GM19328 (cell line): ENCODE measurements at regions not wholly inside any gene's neighbourhood (a gene's known extent, or its start where the extent isn't known, plus 50 kb on each side); places are given as distances from the start of the nearest gene placed in this dataset.

ENCODE experiments used
- ATAC-seq: cut with Tn5 transposase; IDR thresholded peaks from one replicate; pipeline ENCODE4 v1.9.1; 2021; ENCODE audit warnings: mild to moderate bottlenecking, moderate library complexity; ENCODE audit not compliant: unreplicated experiment

DNA sequence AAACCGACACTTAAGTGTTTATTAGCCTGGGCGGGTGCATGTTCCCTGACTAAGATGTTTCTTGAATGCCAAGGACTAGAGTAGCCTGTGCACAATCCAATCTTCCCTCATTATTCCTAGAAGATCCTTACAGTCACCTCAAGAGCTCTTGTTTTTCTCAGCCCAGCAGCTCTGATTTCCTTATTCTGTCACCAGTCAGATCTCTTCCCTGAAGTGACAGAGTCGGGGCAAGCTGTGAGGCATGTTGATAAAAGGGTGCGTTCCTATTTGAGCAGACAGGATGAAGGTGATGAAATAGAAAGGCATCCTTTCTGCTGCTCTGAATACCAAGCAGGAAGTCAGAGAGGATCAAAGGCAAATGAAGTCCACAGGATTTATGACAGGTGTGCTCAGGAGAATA, 125.6 kb upstream of the MCTP2 start:
- ATAC-seq: no peak

DNA sequence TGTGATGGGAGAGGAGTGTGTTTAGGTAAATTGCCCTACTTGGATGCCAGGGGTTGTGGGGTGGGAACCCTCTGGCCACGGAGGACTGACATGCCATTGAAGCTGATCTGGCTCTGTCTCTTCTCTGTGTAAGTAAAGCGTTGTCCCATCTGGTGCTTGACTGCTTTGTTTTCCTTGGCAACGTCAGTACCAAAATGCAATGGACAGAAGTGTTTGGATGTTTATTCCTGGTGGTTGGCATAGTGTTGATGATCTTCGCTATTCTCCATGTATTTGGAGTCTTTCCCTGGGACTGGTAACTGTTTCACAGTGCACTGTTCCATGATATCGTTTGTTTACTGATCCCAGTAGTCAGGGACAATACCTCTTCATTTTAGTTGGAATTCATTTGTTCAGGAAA, 130.5 kb upstream of the MCTP2 start:
- no peak for ATAC-seq

DNA sequence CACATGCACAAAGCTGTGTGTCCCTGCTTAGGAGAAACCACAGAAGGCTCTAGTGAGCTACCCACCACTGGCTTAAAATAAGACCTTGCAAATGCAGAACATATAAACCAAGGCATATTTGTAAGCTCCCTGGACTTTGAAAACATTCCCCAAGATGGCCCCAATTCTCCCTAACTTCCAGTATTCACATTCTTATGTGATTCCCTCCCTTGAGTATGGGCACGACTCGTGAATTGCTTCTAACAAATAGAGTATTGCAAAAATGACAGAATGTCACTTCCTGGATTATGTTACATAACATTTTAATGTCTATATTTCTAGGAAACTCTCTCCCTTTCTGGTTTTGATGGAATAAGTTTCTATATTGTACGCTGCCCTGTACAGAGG, 131.8 kb upstream of the MCTP2 start:
- no peak for ATAC-seq

DNA sequence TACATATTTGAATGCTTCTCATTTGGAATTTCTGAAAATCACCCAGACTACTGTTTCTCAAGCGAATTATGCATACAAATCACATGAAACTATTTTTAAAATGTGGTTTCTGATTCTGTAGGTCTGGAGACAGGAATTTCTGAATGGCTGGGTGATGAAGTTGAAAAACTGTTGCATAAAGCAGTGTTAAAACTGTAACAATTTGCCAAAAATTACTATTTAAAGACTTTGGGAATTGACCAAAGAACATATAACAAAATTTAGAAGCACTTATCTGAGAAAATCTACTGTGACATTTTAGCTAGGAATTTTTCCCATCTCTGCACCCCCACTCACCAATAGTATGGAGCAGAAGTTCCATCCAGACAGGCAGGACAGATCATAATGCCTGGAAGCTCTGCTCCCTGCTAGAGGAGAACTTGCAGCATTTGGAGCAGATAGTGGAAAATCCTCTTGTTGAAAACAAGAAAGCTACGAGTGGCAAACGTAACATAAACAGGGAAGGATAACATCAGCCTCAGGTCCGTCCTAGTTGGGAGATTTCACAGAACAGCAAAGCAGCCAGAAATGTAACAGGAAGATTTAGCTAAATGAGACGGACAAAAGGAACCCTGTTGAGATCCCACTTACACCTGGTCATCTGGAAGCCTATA, 132.3 kb upstream of the MCTP2 start:
- ATAC-seq: no peak

DNA sequence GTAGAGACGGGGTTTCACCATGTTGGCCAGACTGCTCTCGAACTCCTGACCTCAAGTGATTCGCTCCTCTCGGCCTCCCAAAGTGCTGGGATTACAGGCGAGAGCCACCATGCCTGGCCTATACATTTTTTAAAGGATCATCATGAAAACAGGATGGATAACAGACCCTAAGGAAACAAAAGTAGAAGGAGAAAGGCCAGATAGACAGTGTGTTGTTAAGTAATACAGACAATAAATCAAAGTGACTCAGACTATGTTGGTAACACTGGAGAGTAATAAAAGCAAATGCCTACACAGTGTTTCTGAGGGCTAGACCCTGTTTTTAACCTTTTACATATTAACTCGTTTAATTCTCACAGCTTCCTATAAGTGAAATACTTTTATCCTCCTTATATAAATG, 133.8 kb upstream of the MCTP2 start:
- no peak for ATAC-seq

DNA sequence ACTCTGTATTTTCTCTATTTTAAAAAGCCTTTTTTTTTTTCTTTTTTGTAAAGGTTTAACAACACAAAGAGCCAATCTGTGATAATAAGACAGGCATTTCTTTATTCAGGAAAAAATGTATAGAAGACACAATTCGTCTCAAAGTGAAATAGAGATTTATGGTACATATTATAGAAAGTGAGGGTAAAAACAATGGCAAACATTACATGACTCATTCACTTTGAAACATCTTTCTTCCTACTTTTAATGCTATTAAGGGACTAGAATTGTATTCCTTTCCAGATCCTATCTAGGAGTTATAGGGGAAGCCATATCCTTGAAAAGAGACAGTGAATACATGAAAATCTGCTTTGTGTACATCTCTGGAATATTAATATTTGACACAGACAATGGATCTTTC, 137.1 kb upstream of the MCTP2 start:
- no peak for ATAC-seq

DNA sequence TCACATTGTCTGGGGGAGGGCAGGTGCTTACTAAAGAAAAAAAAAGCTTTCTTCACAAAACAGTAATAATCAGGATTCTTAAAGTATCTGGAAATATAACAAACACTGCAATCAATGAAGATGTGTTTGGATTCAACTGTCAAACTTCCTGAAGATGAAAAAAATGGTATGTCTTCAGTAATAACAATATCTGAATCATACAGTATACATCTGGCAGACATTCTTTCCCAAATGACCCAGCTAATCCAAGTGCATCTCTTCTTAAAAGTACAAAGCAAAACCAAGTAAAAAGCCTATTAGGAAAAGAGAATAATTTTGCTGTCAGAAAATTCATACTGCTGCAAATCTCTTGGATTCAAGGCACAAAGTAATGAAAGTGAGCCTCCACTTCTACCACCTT, 145.0 kb upstream of the MCTP2 start:
- ATAC-seq: no peak

DNA sequence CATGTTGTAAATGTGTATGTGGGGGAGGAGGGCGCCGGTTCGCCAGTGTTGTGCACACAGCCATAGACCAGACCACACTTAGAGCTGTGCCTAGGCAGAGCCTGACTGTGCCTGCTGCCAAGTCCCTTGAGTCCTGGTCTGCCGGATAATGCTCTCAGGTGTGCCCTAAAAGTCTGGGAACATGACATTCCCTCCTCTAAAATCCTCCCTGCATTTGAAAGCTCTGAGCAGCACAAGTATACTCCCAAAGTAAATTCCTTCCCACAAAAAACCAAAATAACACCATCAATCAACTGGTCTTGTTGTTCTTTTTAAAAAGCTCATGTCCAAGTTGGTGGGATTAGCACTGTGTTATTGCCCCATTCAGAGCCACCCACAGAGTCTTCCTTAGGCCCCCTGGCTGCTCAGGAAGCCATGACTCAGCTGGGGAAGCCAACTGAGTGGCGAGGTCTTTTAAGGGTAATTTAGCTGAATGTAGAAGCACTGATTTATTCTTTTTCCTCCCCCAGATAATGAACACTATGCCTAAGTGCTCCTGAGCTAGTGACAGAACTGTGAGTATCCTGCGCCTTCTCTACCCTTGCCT, 147.8 kb upstream of the MCTP2 start:
- ATAC-seq: no peak

DNA sequence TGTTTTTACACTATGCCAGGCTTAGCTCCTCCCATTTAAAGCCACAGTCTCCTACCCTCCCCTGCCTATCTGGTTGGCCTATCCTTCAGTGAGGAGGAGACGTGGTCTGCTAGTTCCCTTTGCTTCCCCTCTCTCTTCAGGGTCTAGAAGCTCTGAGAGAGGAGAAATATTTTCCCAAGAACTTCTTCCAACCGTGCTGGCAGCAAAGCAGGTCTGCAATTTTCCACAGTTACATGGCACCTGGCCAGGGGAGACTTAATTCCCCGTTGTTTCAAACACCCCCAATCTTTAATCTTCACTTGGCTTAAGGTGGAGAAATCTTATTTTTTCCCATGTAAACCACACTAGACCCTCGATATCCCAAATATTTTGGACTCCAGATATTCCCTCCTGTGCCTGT, 149.5 kb upstream of the MCTP2 start:
- no peak for ATAC-seq

DNA sequence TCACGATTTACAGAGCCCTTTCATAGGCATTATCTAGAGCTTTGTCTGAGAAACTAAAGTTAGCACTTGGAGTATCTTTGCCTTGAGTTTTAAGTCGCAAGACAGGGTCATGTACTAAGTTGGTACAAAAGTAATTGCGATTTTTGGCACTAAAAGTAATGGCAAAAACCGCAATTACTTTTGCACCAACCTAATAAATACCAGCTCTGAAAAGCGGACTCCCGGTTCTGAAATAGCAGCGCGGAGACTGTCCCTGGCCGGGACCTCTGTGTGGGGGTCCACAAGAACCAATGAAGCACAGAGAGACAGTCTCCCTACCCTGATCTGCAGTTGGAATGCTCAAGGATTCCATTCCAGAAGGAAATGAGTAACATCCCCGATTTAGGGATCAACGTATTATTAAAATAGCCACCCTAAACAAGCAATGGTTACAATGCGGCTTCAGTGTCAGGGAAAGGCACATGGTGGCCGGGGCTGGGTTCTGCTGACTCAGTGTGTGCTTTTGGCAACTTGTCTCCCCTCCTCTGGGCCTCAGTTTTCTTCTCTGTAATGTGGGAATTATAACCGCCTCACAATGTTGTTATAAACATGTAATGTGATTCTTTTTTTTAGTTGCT, 150.3 kb upstream of the MCTP2 start:
- no peak for ATAC-seq

DNA sequence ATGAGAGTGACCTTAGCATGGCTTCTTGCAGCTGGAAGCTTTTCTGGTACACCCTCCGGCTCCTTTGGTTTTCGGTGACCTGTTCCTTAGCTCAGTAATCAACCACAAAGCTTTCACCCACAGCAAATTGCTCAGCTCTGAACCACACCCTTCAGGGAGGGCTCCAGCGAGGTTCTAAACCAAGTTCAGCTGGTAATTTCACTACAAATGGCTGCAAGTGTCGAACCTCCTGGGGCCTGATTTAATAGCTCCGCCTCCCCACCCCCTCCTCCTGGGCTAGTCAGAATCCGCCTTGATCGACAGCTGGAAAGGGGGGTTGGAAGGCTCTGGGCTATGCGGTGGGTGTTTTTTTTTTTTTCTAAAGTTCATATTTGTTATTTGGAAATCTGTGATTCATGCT, 150.9 kb upstream of the MCTP2 start:
- ATAC-seq: no peak

DNA sequence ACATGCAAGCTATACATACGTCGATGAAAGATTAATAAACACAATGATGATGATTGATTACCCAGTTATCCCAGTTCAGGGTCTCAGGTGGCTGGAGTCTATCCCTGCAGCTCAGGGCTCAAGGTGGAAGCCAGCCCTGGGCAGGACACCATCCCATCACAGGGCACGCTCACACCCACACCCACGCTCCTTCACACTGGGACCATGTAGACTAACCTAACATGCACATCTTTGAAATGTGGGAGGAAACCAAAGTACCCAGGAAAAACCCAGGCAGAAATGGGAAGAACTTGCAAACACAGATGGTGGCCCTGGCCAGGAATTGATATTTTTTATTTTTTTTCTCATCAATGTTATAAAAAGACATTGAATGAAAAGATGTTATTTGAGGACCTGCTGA, 151.4 kb upstream of the MCTP2 start:
- no peak for ATAC-seq

DNA sequence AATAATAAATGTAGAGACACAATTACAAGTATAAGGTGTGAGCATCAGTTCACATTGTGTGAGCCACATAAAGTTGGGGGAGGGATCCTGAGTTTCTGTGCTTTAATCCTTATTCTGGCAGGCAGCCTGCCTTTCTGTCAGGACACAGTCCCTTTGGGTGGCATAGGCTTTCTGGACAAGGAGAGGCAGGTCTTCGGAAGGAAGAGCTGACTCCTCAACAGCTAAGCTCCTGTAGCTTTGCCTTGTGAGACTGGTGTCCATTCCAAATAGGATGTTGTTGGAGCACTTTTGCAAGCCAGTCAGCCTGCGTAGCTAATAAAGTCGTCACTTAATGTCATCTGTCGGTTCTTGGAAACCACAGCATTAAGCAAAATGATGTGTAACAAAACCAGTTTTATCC, 151.9 kb upstream of the MCTP2 start:
- no peak for ATAC-seq

DNA sequence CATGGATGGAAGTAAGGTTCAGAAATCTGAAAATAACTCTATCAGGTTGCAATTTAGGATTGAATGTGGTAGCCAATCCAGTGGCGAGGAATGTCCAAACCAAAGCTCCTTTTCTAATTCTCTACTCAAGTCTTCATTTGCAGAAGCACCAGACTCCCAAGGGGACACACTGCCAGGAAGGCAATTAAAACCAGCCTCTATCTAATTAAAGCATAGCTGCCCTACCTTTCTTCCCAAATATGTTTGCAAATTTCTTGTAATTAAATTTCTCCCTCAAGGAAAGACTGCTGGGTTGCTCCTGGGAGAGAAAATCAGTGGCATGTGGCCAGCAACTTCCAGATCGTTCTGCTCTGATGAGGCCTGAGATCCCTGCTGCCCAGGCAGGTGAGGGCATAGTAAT, 153.4 kb upstream of the MCTP2 start:
- no peak for ATAC-seq

DNA sequence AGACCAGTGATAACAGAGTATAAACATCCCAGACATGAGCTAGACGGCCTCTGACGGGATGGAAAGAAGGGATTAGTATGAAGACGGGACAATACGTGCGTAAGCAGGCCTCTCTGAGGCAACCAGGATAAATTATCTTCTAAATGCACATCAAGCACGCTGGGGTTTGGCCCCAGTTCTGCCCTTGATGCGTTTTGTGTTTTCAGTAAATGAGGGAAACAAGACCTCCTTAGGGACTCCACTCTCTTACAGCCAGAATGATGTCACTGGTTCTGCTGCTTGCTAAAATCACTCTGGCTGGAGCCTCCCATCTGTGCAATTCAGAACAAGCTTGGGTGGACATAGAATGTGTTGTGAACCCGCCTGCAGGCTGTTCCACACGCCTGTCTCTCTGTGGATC, 156.0 kb upstream of the MCTP2 start:
- no peak for ATAC-seq

DNA sequence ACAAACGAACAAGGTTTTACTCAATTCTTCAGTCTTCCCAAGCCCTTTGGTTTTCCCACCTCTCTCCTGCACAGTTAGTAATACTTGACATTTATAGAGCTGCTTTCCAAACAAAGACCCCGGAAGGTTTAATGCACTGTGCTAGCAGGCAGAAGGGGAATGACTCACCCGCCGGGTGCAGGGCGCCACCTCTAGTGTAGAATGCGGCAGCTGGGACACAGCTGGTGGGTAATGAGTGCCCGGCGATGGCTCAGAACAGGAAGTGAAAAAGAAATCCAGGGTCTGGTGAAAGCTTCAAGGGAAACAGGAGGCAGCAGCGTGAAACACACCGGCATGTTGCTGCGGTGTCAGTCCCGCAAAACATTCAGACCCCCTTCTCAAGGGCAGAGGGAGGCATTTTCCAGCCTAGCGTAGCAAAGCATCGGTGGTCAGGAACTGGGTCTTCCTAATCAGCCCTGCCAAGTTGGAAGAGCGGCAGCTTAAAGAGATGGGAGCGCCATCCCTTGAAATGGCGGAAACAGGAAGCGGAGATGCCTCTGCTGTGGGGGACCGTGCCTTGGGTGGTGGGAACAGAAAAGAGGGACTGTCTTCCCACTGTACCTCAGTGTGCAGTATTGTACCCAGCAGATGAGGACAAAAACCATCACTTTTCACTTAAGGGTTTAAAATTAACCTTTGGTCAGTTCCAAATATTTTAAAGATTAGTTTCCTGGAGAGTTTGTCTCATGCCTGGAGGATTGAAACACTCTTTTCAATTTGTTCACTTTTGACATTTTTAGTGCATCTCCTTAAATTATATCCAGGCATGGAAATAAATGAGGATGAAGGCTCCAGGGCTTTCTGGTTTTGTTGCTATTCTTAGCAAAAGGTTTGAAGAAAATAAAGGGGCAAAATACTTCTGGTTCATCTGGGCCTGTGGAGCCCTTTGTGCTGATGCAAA, 160.7 kb upstream of the MCTP2 start:
- ATAC-seq: no peak

DNA sequence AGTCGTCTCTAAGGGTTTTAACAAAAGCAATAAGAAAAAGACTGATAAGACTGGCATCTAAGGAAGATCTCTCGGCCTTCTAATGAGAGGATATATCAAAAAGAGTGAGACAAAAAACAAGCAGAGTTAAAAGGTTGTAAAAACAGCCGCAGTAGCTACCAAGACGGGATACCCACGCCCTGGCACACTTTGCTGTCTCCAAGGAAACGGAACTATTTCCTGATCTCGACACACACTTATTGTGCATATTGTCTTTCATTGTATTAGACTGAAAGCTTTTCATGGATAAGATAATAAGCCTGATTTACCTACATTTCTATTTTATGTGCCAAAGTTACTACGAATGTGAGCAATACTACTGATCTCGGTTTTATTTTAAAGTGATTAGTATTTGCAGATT, 161.5 kb upstream of the MCTP2 start:
- ATAC-seq: no peak

DNA sequence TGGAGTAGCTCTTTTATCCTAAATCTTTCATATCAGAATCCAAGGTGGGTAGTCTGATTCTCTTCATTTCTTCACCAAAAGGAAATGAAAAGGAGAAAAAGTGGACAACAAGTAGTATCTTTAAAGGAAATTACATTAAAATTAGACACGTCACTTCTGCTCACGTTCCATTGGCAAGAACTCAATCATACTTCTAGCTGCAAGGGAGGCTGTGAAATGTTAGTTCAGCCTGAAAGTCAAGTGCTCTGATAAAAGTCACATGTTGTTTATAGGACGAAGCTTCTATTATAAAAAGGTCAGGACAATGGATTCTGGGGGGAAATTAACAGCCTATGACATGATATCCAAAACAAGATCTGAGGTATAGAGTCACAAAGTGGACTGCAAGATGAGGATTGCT, 164.6 kb upstream of the MCTP2 start:
- no peak for ATAC-seq

DNA sequence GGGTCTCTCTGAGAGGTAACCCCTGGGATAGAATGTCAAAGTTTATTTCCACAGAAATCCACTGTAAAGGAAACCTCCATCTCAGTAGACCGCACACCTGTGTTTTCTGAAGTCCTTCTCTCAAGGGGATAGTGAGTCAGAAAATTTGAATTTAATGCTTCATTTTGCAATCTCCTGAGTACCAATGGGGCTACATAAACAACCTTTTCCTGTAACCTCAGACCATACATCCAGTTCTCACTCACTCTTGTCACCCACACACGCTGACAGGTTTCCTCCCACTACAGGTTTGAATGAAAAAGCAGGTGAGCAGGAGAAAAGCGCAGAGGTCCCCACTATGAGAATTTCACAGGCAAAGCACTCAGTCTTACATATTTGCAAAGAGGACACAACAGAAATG, 165.3 kb upstream of the MCTP2 start:
- no peak for ATAC-seq

DNA sequence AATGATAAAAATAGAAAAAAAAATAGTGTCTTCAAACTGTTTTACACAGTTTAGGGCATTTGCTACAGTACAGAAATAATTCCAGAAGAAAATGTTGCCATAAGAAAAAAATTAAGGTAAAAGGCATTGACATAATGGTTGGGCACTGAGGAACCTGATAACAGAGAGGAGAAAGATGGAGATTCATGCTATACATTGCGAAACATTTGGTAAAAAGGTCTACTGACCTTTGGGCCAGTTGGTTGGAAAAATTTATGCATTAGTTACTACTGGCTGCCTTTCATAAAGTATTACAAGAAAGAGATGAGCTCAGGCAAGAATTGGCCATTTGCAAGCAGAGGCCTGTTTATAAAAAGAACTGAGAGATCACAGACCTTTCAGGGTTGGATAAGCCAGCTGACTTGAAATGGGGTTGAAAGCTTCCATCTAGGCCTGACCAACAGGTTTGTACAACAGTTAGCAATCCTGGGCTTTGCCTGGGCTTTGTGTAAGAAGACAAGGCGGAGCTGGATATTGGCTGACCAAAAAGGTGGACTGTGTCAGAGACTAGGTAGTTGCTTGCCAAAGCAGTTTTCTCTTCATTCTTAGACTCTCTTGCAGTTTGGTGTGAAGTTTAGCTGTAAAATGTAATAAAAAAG, 166.6 kb upstream of the MCTP2 start:
- no peak for ATAC-seq

DNA sequence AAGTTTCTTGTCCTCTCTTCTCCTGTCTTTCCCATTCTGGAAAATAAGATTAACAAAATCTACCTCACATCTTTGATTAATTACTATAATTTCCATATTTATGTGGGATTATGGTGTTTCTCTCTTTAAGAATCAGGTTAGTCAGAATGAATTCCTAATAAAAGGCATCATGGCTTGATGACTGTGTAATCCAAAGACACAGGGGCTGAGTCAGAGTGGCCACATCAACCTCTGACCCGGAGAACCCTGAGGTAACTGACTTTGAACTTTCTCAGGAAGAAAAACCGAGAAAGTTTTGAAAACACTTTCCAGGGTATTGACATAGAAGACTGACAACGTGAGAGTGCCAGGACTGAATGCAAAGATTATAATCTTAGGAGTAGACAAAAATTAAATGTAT, 170.3 kb upstream of the MCTP2 start:
- ATAC-seq: no peak
